Activated naive CD8-positive, alpha-beta T cell treated with anti-CD3 and anti-CD28 coated beads, Interleukin-2, amount 50 U/mL, for 24 hours (primary cell): ENCODE measurements at regions not wholly inside any gene's neighbourhood (a gene's known extent, or its start where the extent isn't known, plus 50 kb on each side); places are given as distances from the start of the nearest gene placed in this dataset.

ENCODE experiments used
- ATAC-seq: fragments of 150-1000 bp; cut with Tn5 transposase; one replicate; pipeline ENCODE4 v1.10.0; 2021
- DNase-seq: peaks from one replicate; pipeline ENCODE4 v3.0.0; 2021
- H3K27ac Mint-ChIP-seq: one replicate; pipeline ENCODE4 v1.8.0; 2021; ENCODE audit warnings: mild to moderate bottlenecking, mixed read lengths
- H3K27me3 Mint-ChIP-seq: one replicate; pipeline ENCODE4 v1.8.0; 2021; ENCODE audit warnings: mixed read lengths
- H3K36me3 Mint-ChIP-seq: one replicate; pipeline ENCODE4 v1.8.0; 2021; ENCODE audit warnings: low read depth, mixed read lengths
- H3K4me1 Mint-ChIP-seq: one replicate; pipeline ENCODE4 v1.8.0; 2021; ENCODE audit warnings: mixed read lengths
- H3K4me3 Mint-ChIP-seq: one replicate; pipeline ENCODE4 v1.8.0; 2021; ENCODE audit warnings: mild to moderate bottlenecking, moderate library complexity, mixed read lengths
- H3K9me3 Mint-ChIP-seq: one replicate; pipeline ENCODE4 v1.8.0; 2021; ENCODE audit warnings: mixed read lengths

DNA sequence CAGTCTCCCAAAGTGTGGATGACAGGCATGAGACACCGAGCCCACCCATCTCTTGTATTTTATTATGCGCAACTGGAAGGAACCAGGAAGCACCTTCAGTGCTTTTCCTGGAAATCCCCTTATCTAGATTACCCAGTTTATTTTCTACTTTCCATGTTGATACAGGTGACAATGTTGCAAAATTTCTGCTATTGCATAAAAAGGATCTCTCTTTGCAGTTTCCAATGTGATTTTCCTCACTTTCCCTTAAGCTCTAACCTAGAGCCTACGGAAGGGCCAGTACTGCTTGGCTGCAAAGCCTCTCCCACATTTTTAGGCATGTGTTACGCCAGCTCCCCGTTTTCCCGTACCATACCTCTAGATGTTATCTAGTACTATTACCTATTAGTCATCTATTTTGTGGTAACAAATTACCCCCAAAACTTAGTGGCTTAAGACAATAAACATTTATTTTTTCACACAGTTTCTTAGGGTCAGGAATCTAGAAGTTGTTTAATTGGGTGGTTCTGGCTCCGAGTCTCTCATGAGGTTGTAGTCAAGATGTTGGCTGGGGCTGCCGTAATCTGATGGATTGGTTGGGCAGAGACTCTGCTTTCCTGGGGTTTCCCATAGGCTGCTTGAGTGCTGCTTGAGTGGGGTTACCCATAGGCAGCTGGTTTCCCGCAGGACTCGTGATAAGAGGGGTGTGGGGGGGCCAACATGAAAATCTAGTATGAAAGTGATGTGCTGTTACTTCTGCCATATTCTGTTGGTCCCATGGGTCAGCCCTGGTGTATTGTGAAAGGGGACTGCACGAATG, 131.5 kb upstream of the HNRNPU start:
- ATAC-seq (no peak), DNase-seq (no peak)
- Mint-ChIP-seq H3K9me3 (no peaks in the 10 kb centered on the region), H3K27me3 (no peaks in the 10 kb centered on the region), H3K27ac (no peak overlapping the region), H3K4me3 (no peak overlapping the region), H3K4me1 (peaks cover 2% of the 10 kb centered on the region), H3K36me3 (no peaks in the 10 kb centered on the region)

DNA sequence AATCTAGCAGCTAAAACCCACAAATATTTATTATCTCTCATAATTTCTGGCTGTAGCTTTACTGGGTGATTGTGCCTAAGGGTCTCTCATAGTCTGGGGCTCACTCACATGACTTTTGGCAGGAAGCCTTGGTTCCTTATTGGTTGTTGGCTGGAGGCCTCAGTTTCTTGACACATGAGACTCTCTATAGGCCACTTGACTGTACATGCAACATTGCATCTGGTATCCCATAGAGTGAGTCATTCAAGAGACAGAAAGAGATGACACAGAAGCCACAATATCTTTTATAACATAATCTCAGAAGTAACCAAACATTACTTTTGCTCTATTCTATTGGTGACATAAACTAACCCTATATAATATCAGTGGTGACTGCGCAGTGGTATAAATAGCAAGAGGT, 128.5 kb upstream of the HNRNPU start:
- ATAC-seq (peak; percentile 54), DNase-seq (no peak)
- Mint-ChIP-seq H3K4me1 (no peaks in the 10 kb centered on the region), H3K27me3 (no peaks in the 10 kb centered on the region), H3K9me3 (no peaks in the 10 kb centered on the region), H3K36me3 (no peaks in the 10 kb centered on the region), H3K27ac (no peak overlapping the region), H3K4me3 (no peak overlapping the region)

DNA sequence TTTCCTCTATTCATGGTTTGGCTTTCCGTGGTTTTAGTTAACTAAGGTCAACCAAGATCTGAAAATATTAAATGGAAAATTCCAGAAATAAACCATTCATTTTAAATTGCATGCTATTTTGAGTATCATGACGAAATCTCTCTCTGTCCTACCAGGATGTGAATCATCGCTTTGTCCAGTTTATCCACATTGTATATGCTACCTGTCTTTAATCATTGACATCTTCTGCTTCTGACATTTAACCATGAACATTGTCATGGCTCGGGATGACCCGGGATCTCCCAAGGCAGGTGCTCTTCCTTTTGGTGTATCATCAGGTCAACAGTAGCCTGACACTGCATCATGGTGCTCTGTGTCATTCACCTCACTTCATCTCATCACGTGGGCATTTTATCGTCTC, 125.5 kb upstream of the HNRNPU start:
- no peaks in the 10 kb centered on the region for H3K36me3 Mint-ChIP-seq
- no peaks in the 10 kb centered on the region for H3K9me3 Mint-ChIP-seq
- H3K4me1 Mint-ChIP-seq: no peaks in the 10 kb centered on the region
- no peaks in the 10 kb centered on the region for H3K27me3 Mint-ChIP-seq
- ATAC-seq: no peak
- H3K27ac Mint-ChIP-seq: no peak overlapping the region
- DNase-seq: no peak
- H3K4me3 Mint-ChIP-seq: no peak overlapping the region

DNA sequence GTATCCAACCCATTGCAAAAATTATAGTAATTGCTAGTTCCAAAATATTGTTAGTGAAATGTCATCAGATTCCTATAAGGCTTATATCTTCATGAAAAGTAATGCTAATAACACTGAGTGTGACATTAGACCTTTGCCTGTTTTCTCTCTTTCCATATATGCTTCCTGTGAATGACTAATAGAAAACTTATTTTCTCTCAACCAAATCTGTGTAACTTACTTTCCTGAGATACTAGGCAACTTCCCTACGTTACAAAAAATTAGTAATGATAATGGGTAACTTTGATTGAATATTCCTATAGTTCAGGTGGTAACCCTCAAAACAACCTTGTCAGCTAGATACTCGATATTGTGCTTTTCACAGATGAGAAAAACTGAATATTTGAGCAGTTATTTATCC, 124.2 kb upstream of the HNRNPU start:
- Mint-ChIP-seq H3K27me3 (no peaks in the 10 kb centered on the region), H3K4me3 (no peak overlapping the region), H3K4me1 (no peaks in the 10 kb centered on the region), H3K9me3 (no peaks in the 10 kb centered on the region), H3K27ac (no peak overlapping the region), H3K36me3 (no peaks in the 10 kb centered on the region)
- no peak for ATAC-seq
- no peak for DNase-seq

DNA sequence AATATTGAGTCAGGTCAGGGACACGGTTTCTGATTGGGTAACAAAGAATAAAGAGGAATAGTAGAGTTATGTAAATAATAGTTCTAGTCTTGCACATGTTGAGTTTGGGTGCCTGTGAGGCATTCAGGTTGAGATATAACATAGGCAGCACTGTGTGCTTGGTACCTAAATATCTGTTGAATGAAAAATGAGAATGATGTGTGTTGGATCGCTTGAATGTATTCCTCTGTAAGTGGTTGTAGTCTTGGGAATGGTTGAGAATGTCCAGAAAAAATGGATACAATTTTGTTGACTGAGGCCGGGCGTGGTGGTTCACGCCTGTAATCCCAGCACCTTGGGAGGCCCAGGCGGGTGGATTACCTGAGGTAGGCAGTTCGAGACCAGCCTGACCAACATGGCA, 116.3 kb upstream of the HNRNPU start:
- Mint-ChIP-seq H3K4me3 (no peak overlapping the region), H3K4me1 (no peaks in the 10 kb centered on the region), H3K36me3 (no peaks in the 10 kb centered on the region), H3K27ac (no peak overlapping the region), H3K27me3 (no peaks in the 10 kb centered on the region), H3K9me3 (no peaks in the 10 kb centered on the region)
- DNase-seq (no peak), ATAC-seq (no peak)

DNA sequence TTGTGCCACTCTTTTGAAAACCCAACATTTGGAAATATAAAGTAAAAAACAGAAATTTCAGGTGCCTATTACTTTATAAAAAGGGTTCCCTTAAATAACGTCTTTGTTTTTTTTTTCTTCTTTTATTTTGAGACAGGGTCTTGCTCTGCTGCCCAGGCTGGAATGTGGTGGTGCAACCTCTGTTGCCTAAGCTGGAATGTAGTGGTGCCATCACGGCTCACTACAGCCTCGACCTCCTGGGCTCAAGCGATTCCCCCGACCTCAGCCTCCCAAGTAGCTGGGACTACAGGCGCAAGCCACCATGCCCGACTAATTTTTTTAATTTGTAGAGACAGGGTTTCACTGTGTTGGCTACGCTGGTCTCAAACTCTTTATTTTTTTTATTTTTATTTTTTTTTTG, 110.2 kb upstream of the HNRNPU start:
- Mint-ChIP-seq H3K27me3 (no peaks in the 10 kb centered on the region), H3K9me3 (no peaks in the 10 kb centered on the region), H3K36me3 (no peaks in the 10 kb centered on the region)

DNA sequence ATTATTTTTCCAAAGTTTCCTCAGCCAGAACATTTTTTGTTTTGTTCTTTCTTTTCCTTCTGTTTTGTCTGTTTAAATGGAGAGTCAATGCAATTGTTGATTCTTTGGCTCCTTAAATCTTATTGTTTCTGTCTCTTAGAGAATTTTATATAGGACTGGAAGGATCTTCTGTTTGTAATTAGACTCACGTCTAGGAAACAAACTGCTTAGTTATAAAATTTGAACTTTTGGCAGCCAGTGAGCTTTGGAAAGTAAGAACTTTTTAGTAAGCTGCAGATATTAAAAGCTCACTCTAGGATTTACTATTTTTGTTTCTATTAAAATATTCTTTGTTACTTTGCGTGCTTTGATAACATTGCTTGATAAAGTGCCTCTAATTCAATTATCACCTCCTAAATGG, 109.8 kb upstream of the HNRNPU start:
- Mint-ChIP-seq H3K36me3 (no peaks in the 10 kb centered on the region), H3K4me1 (peaks cover 17% of the 10 kb centered on the region), H3K9me3 (no peaks in the 10 kb centered on the region), H3K27me3 (no peaks in the 10 kb centered on the region), H3K27ac (no peak overlapping the region), H3K4me3 (no peak overlapping the region)
- DNase-seq (no peak), ATAC-seq (no peak)

More for the DNA sequence above, 110.2 kb upstream of the HNRNPU start:
- DNase-seq (no peak), ATAC-seq (no peak)
- Mint-ChIP-seq H3K27ac (no peak overlapping the region), H3K4me3 (no peak overlapping the region), H3K4me1 (peaks cover 12% of the 10 kb centered on the region)

DNA sequence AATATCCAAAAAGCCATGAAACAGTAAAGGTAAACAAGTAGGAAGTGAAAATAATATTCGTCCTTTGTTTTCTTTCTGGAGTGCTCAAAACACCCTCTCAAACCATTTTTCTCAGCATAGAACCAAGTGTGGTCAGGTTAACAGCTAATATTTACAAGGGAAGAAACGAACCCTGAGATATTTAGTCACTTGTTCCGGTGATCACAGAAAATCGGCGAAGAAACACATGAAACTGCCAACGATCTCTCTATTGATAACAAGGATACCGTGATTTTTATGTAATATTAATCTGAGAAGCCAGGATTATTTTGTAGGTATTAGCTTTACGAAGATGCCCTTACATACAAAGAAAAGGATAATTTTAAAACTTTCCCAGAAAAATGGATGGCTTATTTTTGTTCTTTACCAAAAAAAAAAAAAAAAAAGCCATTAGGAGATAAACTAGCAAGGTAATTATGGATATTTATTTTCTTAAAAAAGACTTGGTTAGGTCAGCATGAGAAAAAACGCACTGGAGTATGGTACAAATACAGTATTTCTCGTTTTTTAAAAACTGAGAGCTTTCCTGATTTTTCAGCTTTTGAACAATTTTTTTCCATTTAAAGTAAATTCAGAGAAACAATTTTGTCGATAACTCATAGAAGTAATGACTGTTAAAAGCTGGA, 107.3 kb upstream of the HNRNPU start:
- no peak for ATAC-seq
- Mint-ChIP-seq H3K4me1 (peaks cover 17% of the 10 kb centered on the region), H3K27me3 (no peaks in the 10 kb centered on the region), H3K4me3 (peak overlapping the region; percentile 93), H3K36me3 (no peaks in the 10 kb centered on the region), H3K27ac (peak overlapping the region; percentile 97), H3K9me3 (no peaks in the 10 kb centered on the region)
- no peak for DNase-seq

DNA sequence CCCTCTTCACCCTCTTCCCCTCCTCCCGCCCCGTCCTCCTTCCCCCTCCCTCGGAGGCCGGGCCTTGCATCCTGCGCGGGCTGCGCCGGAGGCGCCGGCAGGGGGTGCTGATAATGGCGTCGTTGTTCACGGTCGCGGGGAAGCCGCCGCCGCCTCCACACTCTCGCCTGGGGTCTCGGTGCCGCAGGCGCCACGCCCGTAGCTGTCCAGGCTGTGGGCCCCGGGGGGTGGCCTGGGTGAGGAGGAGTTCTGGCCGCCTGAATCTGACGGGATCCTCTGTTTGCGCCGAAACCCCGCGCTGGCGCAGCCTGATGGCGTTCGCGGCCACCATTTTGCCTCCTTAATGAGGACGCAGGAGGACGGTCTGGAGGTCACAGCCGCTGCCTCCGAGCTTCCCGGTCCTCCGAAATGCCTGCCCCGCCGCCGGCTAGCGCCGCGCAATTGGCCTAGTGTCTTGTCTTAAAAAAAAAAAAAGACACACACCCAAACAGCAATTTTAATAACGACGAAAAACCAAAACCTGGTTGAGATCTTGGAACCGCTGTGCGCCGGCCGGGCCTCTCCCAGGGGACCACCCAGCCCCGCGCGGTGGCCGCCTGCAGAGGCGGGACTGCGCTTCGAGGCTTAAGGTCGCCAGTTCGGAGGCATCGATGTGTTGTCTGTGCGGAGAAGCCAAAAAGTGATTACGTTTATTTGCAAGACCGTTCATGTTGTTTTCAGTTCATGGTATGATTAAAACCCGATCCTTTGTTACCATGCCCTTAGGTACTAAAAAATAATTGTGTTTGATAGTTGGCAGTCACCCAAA, 106.6 kb upstream of the HNRNPU start:
- Mint-ChIP-seq H3K36me3 (no peaks in the 10 kb centered on the region), H3K4me3 (peak overlapping the region; percentile 93), H3K4me1 (peaks cover 17% of the 10 kb centered on the region), H3K27me3 (no peaks in the 10 kb centered on the region), H3K27ac (peak overlapping the region; percentile 97), H3K9me3 (no peaks in the 10 kb centered on the region)
- DNase-seq (peak; percentile 92), ATAC-seq (peak; percentile 86)

DNA sequence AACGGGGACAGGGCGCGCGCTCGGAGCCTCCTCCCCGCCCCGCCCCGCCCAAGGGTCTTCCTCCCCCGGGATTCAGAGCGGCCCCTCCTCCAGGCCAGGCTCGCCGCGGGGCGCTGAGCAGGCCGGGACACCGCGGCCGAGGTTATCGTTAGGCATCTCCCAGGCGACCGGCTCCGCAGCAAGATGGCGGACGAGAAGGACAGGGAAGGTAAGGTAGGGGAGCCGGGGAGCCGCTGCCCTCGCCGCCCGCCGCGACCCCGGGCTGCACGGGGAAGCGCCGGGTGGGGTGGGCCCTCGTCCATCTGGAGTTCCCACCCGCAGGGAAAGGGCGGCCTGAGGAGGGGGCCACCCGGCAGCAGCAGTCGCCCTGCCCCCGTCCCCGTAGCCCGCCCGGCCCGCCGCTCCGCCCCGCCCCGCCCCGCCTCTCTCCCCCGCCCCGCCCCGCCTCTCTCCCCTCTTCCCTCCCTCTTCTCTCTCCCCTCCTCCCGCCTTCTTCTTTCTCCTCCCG, 105.9 kb upstream of the HNRNPU start:
- Mint-ChIP-seq H3K27ac (peak overlapping the region; percentile 97), H3K27me3 (no peaks in the 10 kb centered on the region), H3K9me3 (no peaks in the 10 kb centered on the region), H3K4me1 (peaks cover 17% of the 10 kb centered on the region), H3K4me3 (peak overlapping the region; percentile 93), H3K36me3 (no peaks in the 10 kb centered on the region)
- DNase-seq: peak; percentile 70
- ATAC-seq: peak; percentile 70

DNA sequence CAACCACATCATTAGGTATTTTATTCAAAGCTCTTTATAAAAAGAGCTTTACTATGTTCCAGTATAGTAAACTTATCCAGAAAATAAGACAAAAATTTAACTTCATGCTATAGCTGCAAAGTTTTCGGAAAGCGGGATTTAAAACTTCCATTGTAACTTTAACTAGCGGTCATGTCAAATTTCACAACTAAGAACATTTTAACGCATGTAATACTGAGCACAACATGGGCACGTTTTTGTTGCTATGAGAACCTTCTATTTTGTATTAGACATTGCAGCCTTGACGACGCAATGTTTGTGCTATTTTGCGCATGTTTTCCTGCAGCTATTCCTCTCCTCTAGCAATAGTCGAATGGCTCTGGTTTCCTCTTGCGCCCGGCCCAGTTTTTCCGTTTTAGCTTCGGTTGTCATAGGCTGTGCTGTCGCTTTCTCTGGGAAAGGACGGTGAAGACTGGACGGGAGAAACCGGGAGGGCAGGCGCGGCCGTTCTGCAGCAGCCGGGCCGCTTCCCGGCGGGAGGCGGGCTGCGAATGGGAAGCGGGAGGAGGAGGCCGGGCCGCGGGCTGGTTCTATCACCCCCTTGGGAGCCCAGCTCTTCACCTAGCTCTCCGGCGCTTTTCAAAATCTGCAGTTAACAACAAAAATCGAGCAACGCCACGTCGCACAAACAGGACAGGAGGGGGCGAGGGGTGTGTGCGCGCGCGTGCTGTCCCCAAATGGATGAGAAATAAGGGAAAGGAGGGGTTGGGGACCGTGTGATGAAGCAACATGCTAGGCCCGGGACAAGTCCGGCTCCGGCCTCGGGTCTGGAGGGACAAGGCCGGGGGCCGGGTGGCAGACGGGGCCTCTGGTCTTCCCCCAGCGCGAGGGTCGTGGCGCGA, 105.3 kb upstream of the HNRNPU start:
- H3K27ac Mint-ChIP-seq: peak overlapping the region; percentile 96
- DNase-seq: peak; percentile 48
- H3K9me3 Mint-ChIP-seq: no peaks in the 10 kb centered on the region
- no peaks in the 10 kb centered on the region for H3K36me3 Mint-ChIP-seq
- peak; percentile 11 for ATAC-seq
- H3K4me3 Mint-ChIP-seq: peak overlapping the region; percentile 93
- no peaks in the 10 kb centered on the region for H3K27me3 Mint-ChIP-seq
- peaks cover 17% of the 10 kb centered on the region for H3K4me1 Mint-ChIP-seq

DNA sequence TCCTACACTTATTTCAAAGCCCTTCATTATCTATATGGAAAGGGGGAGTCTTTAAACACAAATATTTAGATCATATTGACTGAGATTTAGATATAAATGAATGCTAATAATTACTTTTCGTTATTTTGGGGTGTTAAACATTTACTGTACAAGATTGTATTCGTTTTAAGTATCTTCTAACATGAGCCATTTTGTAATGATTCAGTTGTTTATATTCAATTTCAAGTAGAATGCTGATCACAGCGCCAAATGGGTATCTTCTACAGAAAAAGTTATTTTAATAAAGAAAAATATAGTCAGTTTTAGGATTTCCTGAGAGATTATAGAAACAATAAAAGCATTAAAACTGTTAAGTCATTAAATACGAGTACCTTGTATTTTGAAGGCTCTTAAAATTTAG, 104.5 kb upstream of the HNRNPU start:
- H3K27ac Mint-ChIP-seq: peak overlapping the region; percentile 16

DNA sequence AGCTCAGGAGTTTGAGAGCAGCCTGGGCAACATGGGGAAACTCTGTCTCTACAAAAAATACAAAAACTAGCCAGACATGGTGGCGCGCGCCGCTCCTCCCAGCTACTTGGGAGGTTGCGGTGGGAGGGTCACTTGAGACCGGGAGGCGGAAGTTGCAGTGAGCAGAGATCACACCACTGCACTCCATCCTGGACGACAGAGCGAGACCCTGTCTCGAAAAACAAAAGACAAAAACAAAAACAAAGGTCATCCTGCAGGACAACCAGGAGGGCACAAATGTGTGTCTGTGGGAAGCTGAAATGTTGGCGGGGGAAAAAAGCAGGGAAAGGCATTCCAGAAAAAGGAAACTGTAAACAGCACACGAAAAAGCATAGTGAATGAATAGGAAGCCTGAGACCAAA, 104.1 kb upstream of the HNRNPU start:
- Mint-ChIP-seq H3K27ac (peak overlapping the region; percentile 16), H3K9me3 (no peaks in the 10 kb centered on the region), H3K4me1 (peaks cover 28% of the 10 kb centered on the region), H3K36me3 (no peaks in the 10 kb centered on the region), H3K27me3 (no peaks in the 10 kb centered on the region), H3K4me3 (no peak overlapping the region)
- no peak for DNase-seq
- ATAC-seq: no peak

More for the DNA sequence above, 104.5 kb upstream of the HNRNPU start:
- DNase-seq (no peak), ATAC-seq (no peak)
- Mint-ChIP-seq H3K4me1 (peaks cover 24% of the 10 kb centered on the region), H3K4me3 (no peak overlapping the region), H3K27me3 (no peaks in the 10 kb centered on the region), H3K9me3 (no peaks in the 10 kb centered on the region), H3K36me3 (no peaks in the 10 kb centered on the region)

DNA sequence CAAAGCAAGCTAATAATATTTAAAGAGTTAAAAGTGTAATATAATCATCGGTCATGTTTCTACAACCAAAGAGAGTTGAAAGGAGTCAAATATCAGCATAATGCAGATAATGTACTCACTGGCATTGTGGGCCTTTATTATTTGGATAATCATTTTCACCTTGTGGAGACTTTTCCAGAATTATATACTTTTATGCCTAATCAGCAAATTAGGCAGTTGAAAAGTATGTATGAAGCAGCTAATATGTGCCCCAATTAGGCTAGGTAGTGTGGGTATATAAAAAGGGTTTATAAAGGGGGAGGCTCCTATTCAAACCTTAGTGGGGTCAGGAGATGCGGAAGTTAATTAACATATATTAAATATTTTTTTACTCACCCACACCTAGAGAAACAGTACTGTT, 102.8 kb upstream of the HNRNPU start:
- Mint-ChIP-seq H3K4me3 (no peak overlapping the region), H3K36me3 (no peaks in the 10 kb centered on the region), H3K9me3 (no peaks in the 10 kb centered on the region), H3K4me1 (peaks cover 30% of the 10 kb centered on the region), H3K27me3 (no peaks in the 10 kb centered on the region), H3K27ac (no peak overlapping the region)
- no peak for DNase-seq
- no peak for ATAC-seq
